ENCODE measurements at regions not wholly inside any gene's neighbourhood (a gene's known extent, or its start where the extent isn't known, plus 50 kb on each side); places are given as distances from the start of the nearest gene placed in this dataset.
"Not testable (repeated sequence)": the region's sequence is repeated elsewhere in the genome, so short reads cannot be mapped to it uniquely, and the experiment has no call there.

DNA sequence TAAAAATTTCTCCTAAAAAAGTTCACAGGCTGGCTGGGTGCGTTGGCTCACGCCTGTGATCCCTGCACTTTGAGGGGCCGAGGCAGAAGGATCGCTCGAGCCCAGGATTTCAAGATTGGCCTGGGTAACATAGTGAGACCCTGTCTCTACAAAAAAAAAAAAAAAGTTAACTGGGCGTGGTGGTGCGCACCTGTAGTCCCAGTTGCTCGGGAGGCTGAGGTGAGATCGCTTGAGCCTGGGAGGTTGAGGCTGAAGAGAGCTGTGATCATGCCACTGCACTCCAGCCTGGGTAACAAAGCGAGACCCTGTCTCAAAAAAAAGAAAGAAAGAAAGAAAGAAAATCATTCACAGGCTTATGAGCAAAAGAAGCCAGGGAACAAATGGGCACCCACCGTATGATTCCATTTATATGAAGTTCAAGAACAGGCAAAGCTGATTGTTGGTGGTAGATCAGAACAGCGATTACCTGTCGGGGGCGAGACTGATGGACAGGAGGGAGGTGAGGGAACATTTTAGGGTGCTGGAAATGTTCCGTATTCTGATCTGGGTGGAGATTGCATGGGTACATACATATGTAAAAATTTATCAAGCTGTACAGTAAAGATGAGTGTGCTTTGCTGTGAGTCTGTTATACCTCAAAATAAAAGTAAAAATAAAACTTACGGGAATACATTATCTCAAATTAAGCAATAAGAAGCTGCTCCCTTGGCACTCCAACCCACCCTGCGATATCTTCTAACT lies 77.1 kb downstream of the FGD2 start (continued):
- TF ChIP-seq CTCF (IDR thresholded peaks at IDR 0.05 in 2 of 3, conservative IDR thresholded peaks at IDR 0.05 in 1 of 3; ENCODE audit: borderline replicate concordance in 1 of 3, insufficient read depth in 1 of 3, low read depth in 2 of 3, low read length in 2 of 3) (no peak), SIN3A (IDR thresholded peaks at IDR 0.05; ENCODE audit: low read depth) (no peak)

- H3K27me3 ChIP-seq (ENCODE audit: insufficient read depth, low read length), result no peaks in the 10 kb centered on the region
- H3K4me3 ChIP-seq (replicated peaks in 1 of 2; ENCODE audit: low read depth in 1 of 2, low read length in 2 of 2), result no peak overlapping the region
- intact Hi-C loops (cut with micrococcal nuclease), result no loop called here
- no TSS peak for BruUV-seq (replicated peaks)
- TF ChIP-seq, protein P1, sequence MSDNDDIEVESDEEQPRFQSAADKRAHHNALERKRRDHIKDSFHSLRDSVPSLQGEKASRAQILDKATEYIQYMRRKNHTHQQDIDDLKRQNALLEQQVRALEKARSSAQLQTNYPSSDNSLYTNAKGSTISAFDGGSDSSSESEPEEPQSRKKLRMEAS (IDR thresholded peaks at IDR 0.05), result no peak
- peaks cover 0 to 9% of the 10 kb centered on the region in 2 experiments; a peak in 1 of 4 replicates for H3K4me1 ChIP-seq (ENCODE audit: control insufficient read depth in 1 of 2, insufficient read depth in 2 of 2, low read length in 2 of 2)
- H2AFZ ChIP-seq (ENCODE audit: low read depth, low read length, poor library complexity, severe bottlenecking), result no peak overlapping the region
- ATAC-seq, result no peak
- DNase-seq (ENCODE audit: low read depth, low spot score), result no peak
- no peak overlapping the region for H3K27ac ChIP-seq (ENCODE audit: low read depth, low read length)
- ChIA-PET CTCF (no interaction called here), RAD21 (ENCODE audit: low non-redundant PET in 1 of 2, low total read pairs in 2 of 2, uncharacterized antibody in 2 of 2, unreplicated experiment in 2 of 2) (no interaction called here), POLR2A (no interaction called here)
- no peaks in the 10 kb centered on the region for H3K9me2 ChIP-seq (ENCODE audit: insufficient read depth)
- no peaks in the 10 kb centered on the region for H3K79me2 ChIP-seq (ENCODE audit: insufficient read depth, low read length)
- no peaks in the 10 kb centered on the region for H3K9me3 ChIP-seq (ENCODE audit: control insufficient read depth in 1 of 2, insufficient read depth in 1 of 2, low read depth in 1 of 2, low read length in 2 of 2)
- no peak overlapping the region for H3K4me2 ChIP-seq (ENCODE audit: low read length)
- no peak overlapping the region for H3K9ac ChIP-seq (ENCODE audit: low read length)
- H3K36me3 ChIP-seq (ENCODE audit: control insufficient read depth in 1 of 2, insufficient read depth in 2 of 2, low read length in 2 of 2), result no peaks in the 10 kb centered on the region
- H4K20me1 ChIP-seq (ENCODE audit: insufficient read depth), result no peaks in the 10 kb centered on the region
Observed at GRCh38 chr6:37083243-37084138, 78.0 kb downstream of the FGD2 start.

GRCh38 chr6:37084665-37085064 lies 79.2 kb downstream of the FGD2 start:
- H3K27me3 ChIP-seq (ENCODE audit: insufficient read depth, low read length); H3K79me2 ChIP-seq (ENCODE audit: insufficient read depth, low read length); CTCF ChIA-PET; ATAC-seq; H3K4me3 ChIP-seq (replicated peaks in 1 of 2; ENCODE audit: low read depth in 1 of 2, low read length in 2 of 2); RAD21 ChIA-PET (ENCODE audit: low non-redundant PET in 1 of 2, low total read pairs in 2 of 2, uncharacterized antibody in 2 of 2, unreplicated experiment in 2 of 2); H3K36me3 ChIP-seq (ENCODE audit: control insufficient read depth in 1 of 2, insufficient read depth in 2 of 2, low read length in 2 of 2); intact Hi-C loops (cut with micrococcal nuclease); H3K27ac ChIP-seq (ENCODE audit: low read depth, low read length); H3K4me2 ChIP-seq (ENCODE audit: low read length); H3K9ac ChIP-seq (ENCODE audit: low read length); H3K9me3 ChIP-seq (ENCODE audit: control insufficient read depth in 1 of 2, insufficient read depth in 1 of 2, low read depth in 1 of 2, low read length in 2 of 2); H4K20me1 ChIP-seq (ENCODE audit: insufficient read depth); H3K4me1 ChIP-seq (ENCODE audit: control insufficient read depth in 1 of 2, insufficient read depth in 2 of 2, low read length in 2 of 2); H2AFZ ChIP-seq (ENCODE audit: low read depth, low read length, poor library complexity, severe bottlenecking); BruUV-seq (replicated peaks); POLR2A ChIA-PET; DNase-seq (ENCODE audit: low read depth, low spot score); H3K9me2 ChIP-seq (ENCODE audit: insufficient read depth): not testable (repeated sequence)
